ENCODE measurements at regions not wholly inside any gene's neighbourhood (a gene's known extent, or its start where the extent isn't known, plus 50 kb on each side); places are given as distances from the start of the nearest gene placed in this dataset.

GRCh38 chr1:14160781-14161180 is 437.7 kb upstream of the KAZN start:
- TF ChIP-seq CTCF (IDR thresholded peaks at IDR 0.05; ENCODE audit: insufficient read depth, low read length, poor library complexity, severe bottlenecking) (no peak), EZH2phosphoT487 (conservative IDR thresholded peaks at IDR 0.05; ENCODE audit: low read length) (no peak)
- Histone ChIP-seq H3K79me2 (ENCODE audit: insufficient read depth, low read length) (no peaks in the 10 kb centered on the region), H3K9ac (ENCODE audit: low read length) (no peak overlapping the region), H3K4me2 (ENCODE audit: low read depth, low read length, poor library complexity, severe bottlenecking) (no peak overlapping the region), H4K20me1 (ENCODE audit: low read depth, low read length) (no peaks in the 10 kb centered on the region), H2AFZ (ENCODE audit: low read depth, low read length, severe bottlenecking) (no peak overlapping the region), H3K9me3 (ENCODE audit: insufficient read depth, low read length) (no peaks in the 10 kb centered on the region), H3K27ac (ENCODE audit: low read depth, low read length) (no peak overlapping the region), H3F3A (ENCODE audit: insufficient read depth) (no peaks in the 10 kb centered on the region), H3K4me3 (ENCODE audit: insufficient read depth, low read length, poor library complexity, severe bottlenecking) (no peak overlapping the region), H3K9me2 (replicated peaks; ENCODE audit: insufficient read depth, low read length) (no peaks in the 10 kb centered on the region), H3K27me3 (ENCODE audit: low read length) (no peaks in the 10 kb centered on the region), H3K36me3 (ENCODE audit: low read length) (no peaks in the 10 kb centered on the region)

GRCh38 chr1:14163246-14163645 is 435.2 kb upstream of the KAZN start:
- H3K27me3 ChIP-seq (ENCODE audit: low read length): no peaks in the 10 kb centered on the region
- no peaks in the 10 kb centered on the region for H3K9me3 ChIP-seq (ENCODE audit: insufficient read depth, low read length)
- no peak overlapping the region for H3K27ac ChIP-seq (ENCODE audit: low read depth, low read length)
- H2AFZ ChIP-seq (ENCODE audit: low read depth, low read length, severe bottlenecking): no peak overlapping the region
- H3K36me3 ChIP-seq (ENCODE audit: low read length): no peaks in the 10 kb centered on the region
- no peak overlapping the region for H3K4me2 ChIP-seq (ENCODE audit: low read depth, low read length, poor library complexity, severe bottlenecking)
- H3K9me2 ChIP-seq (replicated peaks; ENCODE audit: insufficient read depth, low read length): no peaks in the 10 kb centered on the region
- no peaks in the 10 kb centered on the region for H3K79me2 ChIP-seq (ENCODE audit: insufficient read depth, low read length)
- TF ChIP-seq EZH2phosphoT487 (conservative IDR thresholded peaks at IDR 0.05; ENCODE audit: low read length) (no peak), CTCF (IDR thresholded peaks at IDR 0.05; ENCODE audit: insufficient read depth, low read length, poor library complexity, severe bottlenecking) (no peak)
- no peaks in the 10 kb centered on the region for H3F3A ChIP-seq (ENCODE audit: insufficient read depth)
- no peaks in the 10 kb centered on the region for H4K20me1 ChIP-seq (ENCODE audit: low read depth, low read length)
- H3K4me3 ChIP-seq (ENCODE audit: insufficient read depth, low read length, poor library complexity, severe bottlenecking): no peak overlapping the region
- no peak overlapping the region for H3K9ac ChIP-seq (ENCODE audit: low read length)

GRCh38 chr1:14165371-14165801 is 433.1 kb upstream of the KAZN start:
- Histone ChIP-seq H3K79me2 (ENCODE audit: insufficient read depth, low read length) (no peaks in the 10 kb centered on the region), H3K27ac (ENCODE audit: low read depth, low read length) (no peak overlapping the region), H3K4me2 (ENCODE audit: low read depth, low read length, poor library complexity, severe bottlenecking) (no peak overlapping the region), H3K9me3 (ENCODE audit: insufficient read depth, low read length) (no peaks in the 10 kb centered on the region), H3K36me3 (ENCODE audit: low read length) (no peaks in the 10 kb centered on the region), H3K4me3 (ENCODE audit: insufficient read depth, low read length, poor library complexity, severe bottlenecking) (no peak overlapping the region), H3K9me2 (replicated peaks; ENCODE audit: insufficient read depth, low read length) (no peaks in the 10 kb centered on the region), H2AFZ (ENCODE audit: low read depth, low read length, severe bottlenecking) (no peak overlapping the region), H3K27me3 (ENCODE audit: low read length) (no peaks in the 10 kb centered on the region), H4K20me1 (ENCODE audit: low read depth, low read length) (no peaks in the 10 kb centered on the region), H3F3A (ENCODE audit: insufficient read depth) (no peaks in the 10 kb centered on the region), H3K9ac (ENCODE audit: low read length) (no peak overlapping the region)
- TF ChIP-seq EZH2phosphoT487 (conservative IDR thresholded peaks at IDR 0.05; ENCODE audit: low read length): no peak
- TF ChIP-seq CTCF (IDR thresholded peaks at IDR 0.05; ENCODE audit: insufficient read depth, low read length, poor library complexity, severe bottlenecking): no peak

Data from SU-DHL-6 (cell line).